Brain pericyte (primary cell): ENCODE measurements at regions not wholly inside any gene's neighbourhood (a gene's known extent, or its start where the extent isn't known, plus 50 kb on each side); places are given as distances from the start of the nearest gene placed in this dataset.

Experiments used
- DNase-seq: peaks from one replicate; pipeline ENCODE4 v3.0.0-alpha.2; 2012; ENCODE audit warnings: low read depth, low spot score

- no peak for DNase-seq
These were observed 391.5 kb upstream of the DAB2 start for GRCh38 chr5:39816156-39816845.

- DNase-seq, result no peak
These were observed 390.9 kb upstream of the DAB2 start for GRCh38 chr5:39815711-39816110.

- no peak for DNase-seq
These were observed 386.6 kb upstream of the DAB2 start for GRCh38 chr5:39811381-39811780.

GRCh38 chr5:39808656-39809055 is 383.9 kb upstream of the DAB2 start:
- no peak for DNase-seq

- no peak for DNase-seq
These were observed 376.5 kb upstream of the DAB2 start for GRCh38 chr5:39801306-39801705.

- DNase-seq, result no peak
These were observed 375.3 kb upstream of the DAB2 start for GRCh38 chr5:39800042-39800601.

GRCh38 chr5:39799242-39799641 is 374.5 kb upstream of the DAB2 start:
- DNase-seq, result no peak

GRCh38 chr5:39794513-39795210 is 369.9 kb upstream of the DAB2 start:
- peak; percentile 57 for DNase-seq

GRCh38 chr5:39785410-39785809 is 360.6 kb upstream of the DAB2 start:
- no peak for DNase-seq

GRCh38 chr5:39783756-39784421 is 359.1 kb upstream of the DAB2 start:
- no peak for DNase-seq

GRCh38 chr5:39780347-39780746 is 355.6 kb upstream of the DAB2 start:
- no peak for DNase-seq

- no peak for DNase-seq
These were observed 355.1 kb upstream of the DAB2 start for GRCh38 chr5:39779831-39780230.

GRCh38 chr5:39775797-39776365 is 351.1 kb upstream of the DAB2 start:
- DNase-seq, result no peak

- no peak for DNase-seq
These were observed 350.5 kb upstream of the DAB2 start for GRCh38 chr5:39775086-39775796.

GRCh38 chr5:39774605-39775004 is 349.8 kb upstream of the DAB2 start:
- no peak for DNase-seq

- no peak for DNase-seq
These were observed 347.5 kb upstream of the DAB2 start for GRCh38 chr5:39772307-39772706.

- no peak for DNase-seq
These were observed 343.1 kb upstream of the DAB2 start for GRCh38 chr5:39767916-39768315.

GRCh38 chr5:39765366-39765765 is 340.6 kb upstream of the DAB2 start:
- DNase-seq, result no peak

GRCh38 chr5:39762761-39763160 is 338.0 kb upstream of the DAB2 start:
- no peak for DNase-seq

- no peak for DNase-seq
These were observed 336.6 kb upstream of the DAB2 start for GRCh38 chr5:39761199-39761950.
